ENCODE measurements at regions not wholly inside any gene's neighbourhood (a gene's known extent, or its start where the extent isn't known, plus 50 kb on each side); places are given as distances from the start of the nearest gene placed in this dataset.

DNA sequence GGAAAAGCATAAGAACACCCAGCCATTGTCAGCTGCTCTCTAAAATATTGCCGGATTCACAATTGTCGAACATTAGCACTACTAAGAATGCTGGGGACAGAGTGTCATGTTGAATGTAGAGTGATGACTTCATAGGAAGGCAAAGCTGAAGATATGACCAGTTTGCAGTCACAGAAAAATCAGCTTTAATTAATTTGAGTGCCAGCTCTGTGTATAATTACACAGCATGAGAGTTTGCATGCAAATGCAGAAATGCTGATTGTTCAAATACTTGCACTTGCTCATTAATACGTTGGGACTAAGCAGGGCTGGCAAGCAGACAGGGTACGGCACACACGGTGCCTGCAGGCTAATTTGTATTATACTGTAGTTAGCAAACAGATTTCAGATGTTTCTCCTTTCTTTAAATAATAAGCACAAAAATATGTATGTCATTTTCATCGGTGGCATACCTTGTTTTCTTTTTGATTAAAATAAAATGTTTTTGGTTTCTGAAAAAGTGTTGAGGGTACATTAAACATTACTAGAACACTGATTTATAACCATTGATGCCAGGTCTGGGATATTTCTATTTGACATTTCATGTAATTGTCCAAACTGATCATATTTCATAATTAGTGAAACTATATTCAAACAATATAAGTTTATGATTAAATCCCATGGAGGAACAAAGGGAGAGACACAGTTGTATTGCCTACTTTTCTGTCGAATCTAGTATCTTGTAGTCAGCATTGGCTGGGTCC lies 99.8 kb upstream of the ADGRL2 start:
- no peak overlapping the region for H3K4me3 ChIP-seq (ENCODE audit: insufficient read depth, low read depth, low read length)
- H3K27me3 ChIP-seq (ENCODE audit: control insufficient read depth, insufficient read depth, low read length, poor library complexity, severe bottlenecking) = no peaks in the 10 kb centered on the region
- H3K9me3 ChIP-seq (ENCODE audit: control insufficient read depth, low read length) = no peaks in the 10 kb centered on the region
- no peaks in the 10 kb centered on the region for H3K4me1 ChIP-seq (ENCODE audit: control insufficient read depth, insufficient read depth, low read length)
- 90 to 93% methylated on average over 6 of the region's 7 CpGs for WGBS, 2 experiments
- H3K36me3 ChIP-seq (ENCODE audit: control insufficient read depth, insufficient read depth, low read length) = no peaks in the 10 kb centered on the region
- no peak overlapping the region for H3K27ac ChIP-seq (ENCODE audit: insufficient read depth, low read depth, low read length, poor library complexity, severe bottlenecking)

DNA sequence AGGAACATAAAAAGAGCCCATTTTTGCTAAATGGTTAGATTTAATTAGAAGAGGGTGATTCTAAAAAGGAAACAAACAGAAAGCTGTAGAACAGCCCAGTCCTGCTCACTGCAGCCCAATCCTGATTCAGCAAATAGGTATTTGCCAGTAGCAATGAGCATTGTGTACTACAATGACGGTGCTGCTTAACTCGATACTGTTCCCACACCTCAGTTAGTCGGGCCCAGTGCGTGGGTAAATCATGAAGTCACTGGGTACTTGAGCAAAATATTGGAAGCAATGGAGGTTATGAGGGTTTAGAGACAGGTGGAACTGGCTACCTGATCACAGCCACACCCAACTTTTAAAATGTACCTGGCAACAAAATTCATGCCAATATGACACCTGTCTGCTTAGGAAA lies 101.5 kb upstream of the ADGRL2 start:
- Histone ChIP-seq H3K36me3 (ENCODE audit: control insufficient read depth, insufficient read depth, low read length) (no peaks in the 10 kb centered on the region), H3K27me3 (ENCODE audit: control insufficient read depth, insufficient read depth, low read length, poor library complexity, severe bottlenecking) (no peaks in the 10 kb centered on the region), H3K27ac (ENCODE audit: insufficient read depth, low read depth, low read length, poor library complexity, severe bottlenecking) (no peak overlapping the region), H3K9me3 (ENCODE audit: control insufficient read depth, low read length) (no peaks in the 10 kb centered on the region), H3K4me1 (ENCODE audit: control insufficient read depth, insufficient read depth, low read length) (no peaks in the 10 kb centered on the region), H3K4me3 (ENCODE audit: insufficient read depth, low read depth, low read length) (no peak overlapping the region)
- 61 to 68% methylated on average over 4 of the region's 4 CpGs for WGBS, 2 experiments

DNA sequence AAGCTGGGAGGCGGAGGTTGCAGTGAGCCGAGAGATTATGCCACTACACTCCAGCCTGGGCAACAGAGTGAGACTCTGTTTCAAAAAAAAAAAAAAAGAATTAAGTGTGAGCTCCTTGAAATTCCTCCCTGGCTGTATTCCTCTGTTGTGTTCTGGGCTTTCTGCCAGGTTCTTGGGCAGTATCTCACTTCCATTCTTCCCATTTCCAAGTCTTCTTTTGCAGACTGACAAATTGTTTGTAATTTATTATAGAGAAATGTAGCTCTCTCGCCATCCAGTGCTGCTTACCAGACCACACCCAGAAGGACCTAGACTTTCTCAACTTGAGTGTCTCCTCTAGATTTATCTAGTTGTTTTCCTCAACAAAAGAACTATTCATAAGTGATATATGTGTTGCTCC lies 105.0 kb upstream of the ADGRL2 start:
- Histone ChIP-seq H3K4me3 (ENCODE audit: insufficient read depth, low read depth, low read length) (no peak overlapping the region), H3K27me3 (ENCODE audit: control insufficient read depth, insufficient read depth, low read length, poor library complexity, severe bottlenecking) (no peaks in the 10 kb centered on the region), H3K4me1 (ENCODE audit: control insufficient read depth, insufficient read depth, low read length) (no peaks in the 10 kb centered on the region), H3K36me3 (ENCODE audit: control insufficient read depth, insufficient read depth, low read length) (no peaks in the 10 kb centered on the region), H3K27ac (ENCODE audit: insufficient read depth, low read depth, low read length, poor library complexity, severe bottlenecking) (no peak overlapping the region), H3K9me3 (ENCODE audit: control insufficient read depth, low read length) (no peaks in the 10 kb centered on the region)
- 91 to 94% methylated on average over 2 to 3 of the region's 3 CpGs for WGBS, 2 experiments

DNA sequence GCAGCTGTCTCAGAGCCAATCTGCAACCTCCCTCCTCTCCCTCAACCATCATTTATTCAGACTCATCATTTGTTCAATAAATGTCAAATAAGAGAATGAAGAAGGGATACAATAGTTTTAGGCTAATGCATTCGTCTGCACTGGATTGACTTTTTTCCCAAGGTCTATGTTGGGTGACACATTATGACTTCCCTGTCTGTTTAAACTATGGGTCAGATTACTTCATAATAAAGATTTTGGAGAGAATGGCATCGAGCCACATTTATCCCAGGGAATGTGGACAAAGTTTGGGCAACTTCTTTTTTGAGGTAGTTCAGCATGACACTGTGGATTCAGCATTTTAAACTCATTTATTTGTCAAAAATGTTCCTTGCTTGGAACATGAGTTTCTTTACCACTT lies 107.4 kb upstream of the ADGRL2 start:
- H3K27me3 ChIP-seq (ENCODE audit: control insufficient read depth, insufficient read depth, low read length, poor library complexity, severe bottlenecking) = no peaks in the 10 kb centered on the region
- H3K9me3 ChIP-seq (ENCODE audit: control insufficient read depth, low read length) = no peaks in the 10 kb centered on the region
- no peak overlapping the region for H3K4me3 ChIP-seq (ENCODE audit: insufficient read depth, low read depth, low read length)
- no peak overlapping the region for H3K27ac ChIP-seq (ENCODE audit: insufficient read depth, low read depth, low read length, poor library complexity, severe bottlenecking)
- peaks cover 5% of the 10 kb centered on the region for H3K4me1 ChIP-seq (ENCODE audit: control insufficient read depth, insufficient read depth, low read length)
- no peaks in the 10 kb centered on the region for H3K36me3 ChIP-seq (ENCODE audit: control insufficient read depth, insufficient read depth, low read length)
- WGBS, 2 experiments = 93 to 95% methylated on average over 2 of the region's 2 CpGs

DNA sequence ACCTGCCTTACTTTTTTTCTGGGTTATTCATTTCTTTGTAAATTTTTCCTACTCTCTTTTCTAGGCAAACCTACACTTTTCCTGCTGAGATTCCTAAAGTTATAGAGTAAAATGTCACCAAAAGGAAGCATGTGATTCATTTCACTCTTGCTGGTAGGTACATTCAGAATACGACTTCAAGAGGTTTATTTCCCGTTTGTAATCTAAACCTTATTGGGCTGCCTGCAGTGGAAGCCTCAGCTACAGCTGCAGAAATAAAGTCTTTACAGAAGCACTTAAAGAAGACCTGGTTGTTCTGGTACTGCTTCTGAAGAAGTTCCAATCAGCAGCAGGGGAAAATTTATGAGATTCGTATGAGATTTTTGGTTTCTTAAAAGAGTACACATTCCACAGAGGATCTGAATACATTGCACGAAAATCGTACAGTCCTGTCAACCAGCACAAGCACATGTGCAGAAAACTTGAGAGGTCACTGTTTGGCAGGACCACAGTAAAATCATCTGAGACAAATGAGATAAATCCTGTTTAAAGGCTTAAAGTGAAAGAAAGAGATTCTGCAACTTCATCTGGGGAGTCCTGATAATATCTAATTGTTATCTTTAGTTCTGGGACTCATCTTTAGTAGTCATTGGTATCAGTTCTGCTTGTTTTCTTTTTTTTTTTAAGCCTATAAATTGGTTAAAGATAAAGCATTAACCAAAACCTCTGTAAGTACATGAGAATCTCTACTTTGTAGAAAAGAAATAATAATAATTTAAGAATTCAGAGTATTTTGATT lies 109.9 kb upstream of the ADGRL2 start:
- Histone ChIP-seq H3K36me3 (ENCODE audit: control insufficient read depth, insufficient read depth, low read length) (no peaks in the 10 kb centered on the region), H3K4me3 (ENCODE audit: insufficient read depth, low read depth, low read length) (no peak overlapping the region), H3K9me3 (ENCODE audit: control insufficient read depth, low read length) (no peaks in the 10 kb centered on the region), H3K27me3 (ENCODE audit: control insufficient read depth, insufficient read depth, low read length, poor library complexity, severe bottlenecking) (no peaks in the 10 kb centered on the region), H3K4me1 (ENCODE audit: control insufficient read depth, insufficient read depth, low read length) (peaks cover 5% of the 10 kb centered on the region), H3K27ac (ENCODE audit: insufficient read depth, low read depth, low read length, poor library complexity, severe bottlenecking) (no peak overlapping the region)
- WGBS, 2 experiments = 92 to 94% methylated on average over 5 of the region's 5 CpGs

DNA sequence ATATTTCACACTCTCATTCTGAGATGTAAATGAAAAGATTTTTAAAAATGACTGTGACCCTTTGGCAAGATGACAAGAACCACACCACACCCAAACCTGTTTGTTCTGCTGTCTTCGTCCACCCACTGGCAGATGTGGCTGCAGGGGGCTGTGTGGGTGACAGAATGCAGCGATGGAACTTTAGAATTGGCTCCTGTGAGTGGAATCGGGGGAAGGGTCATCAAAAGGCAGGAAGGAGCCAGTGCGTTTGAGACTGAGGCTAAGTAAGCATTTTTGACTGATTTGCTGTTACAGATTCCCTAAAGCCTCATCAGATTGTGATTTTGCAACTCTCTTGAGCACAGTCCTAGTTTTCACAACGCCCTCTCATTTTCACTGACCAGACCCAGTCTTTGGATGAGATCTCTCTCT lies 111.2 kb upstream of the ADGRL2 start:
- H3K9me3 ChIP-seq (ENCODE audit: control insufficient read depth, low read length) = no peaks in the 10 kb centered on the region
- 63 to 72% methylated on average over 5 of the region's 5 CpGs for WGBS, 2 experiments
- H3K4me1 ChIP-seq (ENCODE audit: control insufficient read depth, insufficient read depth, low read length) = peaks cover 5% of the 10 kb centered on the region
- no peaks in the 10 kb centered on the region for H3K27me3 ChIP-seq (ENCODE audit: control insufficient read depth, insufficient read depth, low read length, poor library complexity, severe bottlenecking)
- H3K36me3 ChIP-seq (ENCODE audit: control insufficient read depth, insufficient read depth, low read length) = no peaks in the 10 kb centered on the region
- H3K4me3 ChIP-seq (ENCODE audit: insufficient read depth, low read depth, low read length) = no peak overlapping the region
- H3K27ac ChIP-seq (ENCODE audit: insufficient read depth, low read depth, low read length, poor library complexity, severe bottlenecking) = no peak overlapping the region

DNA sequence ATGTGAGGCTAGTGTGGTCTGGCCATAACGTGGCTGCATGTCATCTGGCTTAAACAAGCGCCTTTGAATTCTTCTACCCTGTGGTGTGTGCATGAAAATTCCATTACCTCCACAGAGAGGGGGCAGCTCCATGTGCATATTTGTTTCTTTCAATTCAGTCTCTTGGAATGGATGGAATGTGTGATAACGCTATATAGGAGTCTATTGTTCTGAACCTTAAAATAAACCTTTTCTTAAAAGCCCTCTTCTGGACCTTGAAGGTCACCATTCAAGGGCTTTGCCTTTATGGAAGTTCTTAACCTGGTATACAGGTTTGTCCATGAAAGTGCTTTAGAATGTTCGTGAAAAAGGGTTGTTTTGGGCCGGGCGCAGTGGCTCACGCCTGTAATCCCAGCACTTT lies 118.2 kb upstream of the ADGRL2 start:
- Histone ChIP-seq H3K4me1 (ENCODE audit: control insufficient read depth, insufficient read depth, low read length) (peaks cover 38% of the 10 kb centered on the region), H3K4me3 (ENCODE audit: insufficient read depth, low read depth, low read length) (no peak overlapping the region), H3K27ac (ENCODE audit: insufficient read depth, low read depth, low read length, poor library complexity, severe bottlenecking) (no peak overlapping the region), H3K9me3 (ENCODE audit: control insufficient read depth, low read length) (no peaks in the 10 kb centered on the region), H3K36me3 (ENCODE audit: control insufficient read depth, insufficient read depth, low read length) (no peaks in the 10 kb centered on the region), H3K27me3 (ENCODE audit: control insufficient read depth, insufficient read depth, low read length, poor library complexity, severe bottlenecking) (no peaks in the 10 kb centered on the region)
- WGBS, 2 experiments = 65 to 66% methylated on average over 7 of the region's 7 CpGs

DNA sequence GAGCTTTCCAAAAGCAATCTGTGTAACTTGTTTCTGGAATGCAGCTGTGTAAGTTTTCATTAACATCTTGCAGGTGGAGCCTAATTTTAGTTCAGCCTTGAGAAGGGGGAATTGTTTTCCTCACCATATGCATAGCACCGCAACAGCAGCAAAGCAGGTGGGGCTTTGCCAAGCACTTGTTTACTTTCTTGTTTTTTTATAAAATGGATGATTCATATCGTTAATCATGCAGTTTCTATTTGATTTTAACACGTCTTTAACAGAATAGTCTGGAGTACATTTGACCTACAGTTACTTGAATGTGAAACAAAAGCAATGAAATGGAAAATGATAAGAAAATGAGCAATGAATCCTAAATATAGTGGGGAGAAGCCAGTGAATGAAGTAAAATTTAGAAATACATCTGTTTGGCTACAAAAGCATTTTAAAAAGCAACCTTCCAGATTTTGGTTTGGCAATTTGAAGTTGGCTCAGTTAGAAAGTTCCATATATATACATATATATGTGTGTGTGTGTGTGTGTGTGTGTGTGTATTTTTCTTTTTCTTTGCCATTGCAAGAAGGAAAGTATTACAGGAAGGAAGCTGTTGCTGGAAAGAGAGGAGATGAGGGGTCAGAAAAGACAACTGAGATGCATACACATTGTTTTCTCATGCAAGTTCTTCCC lies 119.0 kb upstream of the ADGRL2 start:
- no peaks in the 10 kb centered on the region for H3K27me3 ChIP-seq (ENCODE audit: control insufficient read depth, insufficient read depth, low read length, poor library complexity, severe bottlenecking)
- no peak overlapping the region for H3K27ac ChIP-seq (ENCODE audit: insufficient read depth, low read depth, low read length, poor library complexity, severe bottlenecking)
- peaks cover 38% of the 10 kb centered on the region for H3K4me1 ChIP-seq (ENCODE audit: control insufficient read depth, insufficient read depth, low read length)
- WGBS, 2 experiments = 77 to 87% methylated on average over 3 of the region's 3 CpGs
- H3K9me3 ChIP-seq (ENCODE audit: control insufficient read depth, low read length) = no peaks in the 10 kb centered on the region
- no peaks in the 10 kb centered on the region for H3K36me3 ChIP-seq (ENCODE audit: control insufficient read depth, insufficient read depth, low read length)
- no peak overlapping the region for H3K4me3 ChIP-seq (ENCODE audit: insufficient read depth, low read depth, low read length)

DNA sequence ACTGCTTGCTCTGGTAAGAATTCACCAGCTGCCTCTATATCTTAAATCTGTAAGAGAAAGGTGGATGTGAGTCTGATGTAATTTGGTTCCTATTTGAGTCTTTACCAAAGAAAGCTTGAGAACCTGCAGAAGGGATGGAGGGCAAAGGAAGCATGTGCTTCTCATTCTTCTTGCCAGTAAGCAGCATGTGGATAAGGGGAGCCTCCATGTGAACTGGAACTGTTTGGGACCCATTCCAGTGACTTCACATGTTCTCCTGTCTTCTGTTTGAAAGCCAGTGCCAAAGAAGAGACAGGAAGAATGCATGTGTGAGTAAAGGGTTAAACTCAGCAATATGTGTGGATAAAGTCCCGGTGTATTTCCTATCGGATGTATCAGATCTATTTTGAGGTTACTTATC lies 119.6 kb upstream of the ADGRL2 start:
- Histone ChIP-seq H3K27ac (ENCODE audit: insufficient read depth, low read depth, low read length, poor library complexity, severe bottlenecking) (no peak overlapping the region), H3K27me3 (ENCODE audit: control insufficient read depth, insufficient read depth, low read length, poor library complexity, severe bottlenecking) (no peaks in the 10 kb centered on the region), H3K36me3 (ENCODE audit: control insufficient read depth, insufficient read depth, low read length) (no peaks in the 10 kb centered on the region), H3K4me1 (ENCODE audit: control insufficient read depth, insufficient read depth, low read length) (peaks cover 38% of the 10 kb centered on the region), H3K9me3 (ENCODE audit: control insufficient read depth, low read length) (no peaks in the 10 kb centered on the region), H3K4me3 (ENCODE audit: insufficient read depth, low read depth, low read length) (no peak overlapping the region)
- 80 to 88% methylated on average over 2 of the region's 2 CpGs for WGBS, 2 experiments

DNA sequence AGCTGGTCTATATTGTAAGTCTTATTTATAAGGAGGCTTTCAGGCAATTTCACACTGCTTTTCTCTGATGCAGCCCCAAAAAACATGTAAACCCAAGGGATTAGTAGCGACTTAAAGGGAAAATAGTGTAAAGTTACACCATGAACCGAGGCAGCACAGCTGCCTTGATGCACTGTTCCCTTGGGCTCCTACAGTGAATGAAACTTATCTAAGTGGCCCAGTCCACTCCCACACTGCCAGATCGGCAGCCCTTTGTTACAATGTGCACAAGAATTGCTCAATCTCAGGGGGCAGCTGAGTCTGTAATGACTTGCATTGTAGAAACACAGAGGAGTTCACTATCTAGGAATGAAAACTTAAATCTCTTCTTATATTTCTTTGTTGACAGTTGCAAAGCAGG lies 120.8 kb upstream of the ADGRL2 start:
- no peaks in the 10 kb centered on the region for H3K36me3 ChIP-seq (ENCODE audit: control insufficient read depth, insufficient read depth, low read length)
- H3K4me3 ChIP-seq (ENCODE audit: insufficient read depth, low read depth, low read length) = no peak overlapping the region
- 23 to 37% methylated on average over 3 of the region's 3 CpGs for WGBS, 2 experiments
- H3K4me1 ChIP-seq (ENCODE audit: control insufficient read depth, insufficient read depth, low read length) = peaks cover 38% of the 10 kb centered on the region
- no peaks in the 10 kb centered on the region for H3K9me3 ChIP-seq (ENCODE audit: control insufficient read depth, low read length)
- peak overlapping the region; percentile 40 for H3K27ac ChIP-seq (ENCODE audit: insufficient read depth, low read depth, low read length, poor library complexity, severe bottlenecking)
- H3K27me3 ChIP-seq (ENCODE audit: control insufficient read depth, insufficient read depth, low read length, poor library complexity, severe bottlenecking) = no peaks in the 10 kb centered on the region
